D341Med (cell line): ENCODE measurements at regions not wholly inside any gene's neighbourhood (a gene's known extent, or its start where the extent isn't known, plus 50 kb on each side); places are given as distances from the start of the nearest gene placed in this dataset.

Source experiments
- DNase-seq: peaks from one replicate; pipeline ENCODE4 v3.0.0; 2012; ENCODE audit warnings: low spot score

DNA sequence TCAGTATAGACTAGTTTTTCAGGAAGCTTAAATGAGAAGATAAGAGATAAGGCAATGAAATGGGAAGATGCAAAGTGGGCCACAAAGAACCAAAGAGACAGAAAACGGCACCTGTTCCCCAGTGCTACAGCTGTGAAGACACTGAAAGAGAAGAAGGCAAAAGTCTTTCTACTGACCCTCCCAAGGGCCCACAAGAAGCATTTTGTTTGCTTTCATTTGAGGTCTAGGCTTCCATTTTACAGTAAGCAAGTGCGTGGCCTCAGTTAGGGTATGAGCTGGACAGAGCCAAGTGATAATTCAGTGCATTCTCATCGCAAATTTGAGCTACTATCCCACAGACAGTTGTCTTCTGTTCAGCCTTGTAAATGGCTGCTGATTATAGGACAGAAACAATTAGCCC, 53.4 kb upstream of the STK17B start:
- no peak for DNase-seq

DNA sequence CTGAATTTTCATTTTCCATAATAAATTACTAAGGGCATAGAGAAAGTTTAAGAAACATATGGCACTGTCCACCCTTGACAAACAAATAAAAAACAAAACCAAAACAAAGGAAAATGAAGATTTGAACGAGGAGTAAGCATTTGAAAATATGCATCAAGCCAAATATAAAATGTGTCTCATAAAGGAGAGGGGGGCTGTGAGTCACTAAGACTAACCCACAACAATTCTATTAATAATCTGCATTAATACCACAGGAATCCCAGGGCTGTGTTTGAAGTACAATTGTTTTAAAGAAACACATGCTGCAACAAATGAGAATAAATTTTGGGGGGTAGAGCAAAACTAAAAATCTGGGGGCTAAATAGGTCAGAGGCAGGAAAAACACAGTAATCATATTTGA, 53.8 kb upstream of the STK17B start:
- DNase-seq = no peak

DNA sequence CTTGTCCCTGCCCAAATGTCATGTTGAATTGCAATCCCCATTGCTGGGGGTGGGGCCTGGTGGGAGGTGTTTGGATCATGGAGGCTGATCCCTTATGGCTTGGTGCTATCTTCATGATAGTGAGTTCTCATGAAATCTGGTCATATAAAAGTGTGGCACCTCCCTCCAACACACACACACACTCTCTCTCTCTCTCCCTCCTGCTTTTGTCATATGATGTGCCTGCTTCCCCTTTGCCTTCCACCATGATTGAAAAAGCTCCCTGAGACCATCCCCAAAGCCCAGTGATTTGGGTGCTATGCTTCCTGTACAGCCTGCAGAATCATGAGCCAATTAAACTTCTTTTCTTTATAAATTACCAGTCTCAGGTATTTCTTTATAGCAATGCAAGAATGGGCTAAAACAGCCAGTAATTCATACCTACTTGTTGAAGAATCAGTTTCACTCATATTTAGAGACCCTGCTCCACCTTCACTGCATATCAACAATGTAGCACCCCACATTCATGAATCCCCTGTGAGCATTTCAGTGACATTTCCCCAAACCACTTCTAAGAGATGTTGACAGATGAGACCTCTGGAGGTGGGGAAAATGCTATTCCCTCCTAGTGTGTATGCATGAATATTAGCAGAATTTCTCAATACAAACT, 54.8 kb upstream of the STK17B start:
- no peak for DNase-seq

DNA sequence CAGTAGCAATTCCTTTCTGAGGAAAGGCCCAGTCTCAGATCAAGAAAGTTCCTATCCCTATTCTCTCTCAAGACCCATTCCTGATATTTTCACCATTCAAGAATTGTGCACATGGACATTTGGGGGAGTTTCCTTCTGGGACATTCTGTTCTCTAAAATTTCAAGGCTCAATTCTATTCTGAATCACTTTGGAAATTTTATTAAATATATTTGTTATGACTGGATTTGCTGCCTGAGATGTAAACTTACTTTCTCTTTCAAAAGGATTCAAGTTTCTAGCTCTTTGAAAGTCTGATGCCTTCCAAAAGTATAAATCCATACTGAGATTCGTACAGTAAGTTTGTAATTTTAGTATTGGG, 55.3 kb upstream of the STK17B start:
- DNase-seq = no peak

DNA sequence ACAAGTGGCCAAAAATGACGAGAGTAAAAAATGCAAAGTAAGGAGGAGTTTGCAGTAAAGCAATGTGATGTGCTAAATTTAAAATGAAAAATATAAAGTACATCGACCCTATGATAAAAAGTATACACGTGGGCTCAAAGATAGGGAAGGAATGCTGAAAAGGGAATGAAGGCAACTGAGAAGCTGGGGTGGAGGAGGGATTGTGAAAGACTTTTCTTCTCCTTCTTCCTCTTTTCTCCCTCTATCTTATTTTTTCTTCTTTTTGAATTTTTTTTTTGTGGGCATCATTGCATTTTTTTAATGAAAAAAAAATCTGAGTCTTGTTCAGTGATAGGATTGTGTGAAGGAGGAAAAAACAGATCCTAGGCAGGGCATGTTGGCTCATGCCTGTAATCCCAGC, 57.6 kb upstream of the STK17B start:
- DNase-seq = no peak

DNA sequence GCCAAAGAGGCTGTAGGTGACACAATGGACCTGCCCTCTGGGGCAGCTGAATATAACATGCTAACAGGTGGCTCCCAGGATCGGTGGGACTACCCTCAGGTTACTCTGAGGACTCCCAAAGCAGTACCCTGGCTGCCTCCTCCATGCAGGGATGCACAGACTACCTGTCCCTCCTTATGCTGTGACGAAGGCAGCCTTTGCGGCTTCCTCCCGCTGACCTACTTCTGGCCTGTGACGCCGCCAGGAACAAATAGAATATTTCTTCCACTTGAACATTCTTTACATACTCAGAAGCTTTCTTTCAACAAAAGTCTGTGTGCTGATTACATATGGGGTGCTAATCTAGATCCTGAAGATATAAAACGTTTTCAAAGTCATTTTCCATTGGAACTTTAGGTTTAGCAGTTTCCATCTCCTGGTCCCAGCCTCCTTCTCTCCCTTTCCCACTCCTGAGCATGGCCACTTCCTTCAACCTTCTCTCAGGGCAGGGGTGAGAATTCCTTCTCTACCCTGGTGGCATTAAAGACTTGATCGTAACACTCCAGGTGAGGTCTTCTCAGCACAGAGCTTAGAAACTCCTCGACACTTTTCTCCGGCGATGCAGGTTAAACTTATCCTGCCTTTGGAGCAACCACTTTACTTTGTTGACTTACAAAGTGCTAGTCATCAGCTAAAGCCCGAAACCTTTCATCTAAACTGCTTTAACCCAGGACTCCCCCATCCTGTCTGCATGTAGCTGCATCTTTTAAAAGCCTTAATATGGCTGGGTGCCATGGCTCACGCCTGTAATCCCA, 58.9 kb upstream of the STK17B start:
- no peak for DNase-seq

DNA sequence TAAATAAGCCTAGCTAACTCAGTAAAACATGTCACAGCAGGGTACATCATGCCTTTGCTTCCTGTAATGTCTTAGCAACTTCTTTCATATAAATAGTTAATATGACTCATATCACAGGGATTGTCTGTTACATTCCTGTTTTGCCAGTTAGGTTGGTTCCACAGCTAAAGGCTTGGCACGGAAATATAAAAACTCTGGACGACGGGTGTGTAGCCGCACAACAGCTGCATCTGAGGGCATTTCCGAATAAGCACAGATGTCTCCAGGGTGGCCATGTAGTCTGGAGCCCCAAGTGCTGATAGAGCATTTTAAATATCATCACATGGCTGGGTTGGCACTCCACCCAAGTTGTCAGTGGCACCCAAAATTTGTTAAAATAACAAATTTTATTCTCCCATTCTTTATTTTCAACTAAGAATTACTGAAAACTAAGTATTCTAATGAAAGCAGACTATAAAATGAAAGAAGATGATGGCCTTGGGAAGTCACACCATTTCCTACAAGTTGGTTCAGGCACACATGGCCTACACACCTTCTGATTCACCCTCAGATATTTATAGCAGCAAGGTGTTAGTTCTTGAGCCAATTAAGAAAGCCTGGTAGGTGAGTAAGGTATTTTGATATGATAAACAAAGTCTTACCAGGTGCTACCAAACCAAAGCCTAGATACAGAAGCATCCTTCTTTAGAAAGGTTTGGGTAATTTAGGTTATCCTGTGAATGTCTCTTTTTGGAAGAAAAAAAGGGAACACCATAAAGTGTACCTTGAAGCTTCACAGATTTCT, 61.8 kb upstream of the STK17B start:
- DNase-seq = no peak

DNA sequence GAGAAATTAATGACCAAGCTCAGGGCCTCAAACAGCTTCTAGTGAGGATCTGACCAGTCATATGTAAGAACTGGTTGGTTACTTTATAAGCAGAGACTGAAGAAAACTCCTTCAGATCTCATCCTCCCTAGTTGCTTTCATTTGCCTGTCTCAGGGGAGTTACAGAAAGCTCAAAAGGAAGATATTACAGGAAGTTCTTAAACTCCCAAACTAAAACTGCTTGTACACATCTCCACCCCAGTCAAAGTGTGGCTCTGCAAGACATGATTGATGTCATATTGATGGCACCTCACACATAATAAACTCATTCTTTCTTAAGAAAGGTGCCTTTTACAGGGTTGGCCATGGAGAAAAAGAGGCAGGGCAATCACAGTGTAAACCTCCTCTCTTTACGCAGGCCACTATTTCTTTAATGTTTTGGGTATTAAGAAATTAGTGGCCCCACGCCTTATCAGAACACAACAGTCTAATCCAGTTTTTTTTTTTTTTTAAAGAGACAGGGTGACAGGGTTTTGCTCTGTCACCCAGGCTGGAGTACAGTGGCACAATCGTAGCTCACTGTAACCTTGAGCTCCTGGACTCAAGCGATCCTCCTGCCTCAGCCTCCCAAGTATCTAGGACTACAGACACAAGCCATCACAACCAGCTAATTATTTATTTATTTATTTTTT, 62.6 kb upstream of the STK17B start:
- DNase-seq = no peak

DNA sequence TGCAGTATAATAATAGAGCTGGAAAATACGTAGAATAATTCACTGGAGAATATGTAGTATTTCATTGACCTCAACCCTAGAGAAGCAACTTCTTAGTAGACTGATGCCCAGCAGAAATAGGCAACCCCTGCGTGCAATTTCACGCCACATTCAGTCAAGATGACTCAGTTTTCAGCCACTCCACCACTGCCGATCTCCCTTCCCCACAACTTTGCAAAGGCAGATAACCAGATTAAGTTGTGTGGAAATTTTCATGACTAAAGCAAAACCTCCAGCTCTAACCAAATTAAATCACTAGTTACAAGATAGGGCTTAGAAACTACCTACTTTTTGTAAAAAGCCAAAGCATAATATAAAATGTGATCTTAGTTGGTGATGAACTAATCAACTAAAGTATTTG, 63.3 kb upstream of the STK17B start:
- DNase-seq = no peak

DNA sequence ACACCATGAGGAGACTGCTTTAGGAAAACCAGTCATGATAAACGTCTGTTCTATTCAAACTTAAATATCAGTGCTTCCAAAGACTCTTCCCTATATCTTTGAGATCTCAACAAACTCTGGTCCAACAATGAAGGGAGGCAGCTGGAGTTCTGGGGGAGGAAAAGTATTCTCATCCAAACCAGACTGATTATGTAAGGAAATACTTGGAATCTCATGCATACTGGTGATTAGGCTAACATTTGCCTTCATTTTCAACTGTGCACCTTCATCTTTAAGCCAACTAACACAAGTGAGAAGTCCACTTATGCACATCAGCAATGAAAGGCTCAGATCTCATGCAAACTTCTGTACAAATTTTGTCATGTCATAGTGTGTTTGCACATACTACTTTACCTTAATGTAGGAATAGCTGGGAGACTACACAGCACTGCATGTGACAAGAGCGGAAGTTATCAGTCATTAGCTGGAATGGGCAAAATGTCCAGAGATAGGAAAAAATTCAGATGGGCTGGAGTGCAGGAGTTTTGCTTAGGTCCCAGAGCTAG, 67.5 kb upstream of the STK17B start:
- DNase-seq = no peak

DNA sequence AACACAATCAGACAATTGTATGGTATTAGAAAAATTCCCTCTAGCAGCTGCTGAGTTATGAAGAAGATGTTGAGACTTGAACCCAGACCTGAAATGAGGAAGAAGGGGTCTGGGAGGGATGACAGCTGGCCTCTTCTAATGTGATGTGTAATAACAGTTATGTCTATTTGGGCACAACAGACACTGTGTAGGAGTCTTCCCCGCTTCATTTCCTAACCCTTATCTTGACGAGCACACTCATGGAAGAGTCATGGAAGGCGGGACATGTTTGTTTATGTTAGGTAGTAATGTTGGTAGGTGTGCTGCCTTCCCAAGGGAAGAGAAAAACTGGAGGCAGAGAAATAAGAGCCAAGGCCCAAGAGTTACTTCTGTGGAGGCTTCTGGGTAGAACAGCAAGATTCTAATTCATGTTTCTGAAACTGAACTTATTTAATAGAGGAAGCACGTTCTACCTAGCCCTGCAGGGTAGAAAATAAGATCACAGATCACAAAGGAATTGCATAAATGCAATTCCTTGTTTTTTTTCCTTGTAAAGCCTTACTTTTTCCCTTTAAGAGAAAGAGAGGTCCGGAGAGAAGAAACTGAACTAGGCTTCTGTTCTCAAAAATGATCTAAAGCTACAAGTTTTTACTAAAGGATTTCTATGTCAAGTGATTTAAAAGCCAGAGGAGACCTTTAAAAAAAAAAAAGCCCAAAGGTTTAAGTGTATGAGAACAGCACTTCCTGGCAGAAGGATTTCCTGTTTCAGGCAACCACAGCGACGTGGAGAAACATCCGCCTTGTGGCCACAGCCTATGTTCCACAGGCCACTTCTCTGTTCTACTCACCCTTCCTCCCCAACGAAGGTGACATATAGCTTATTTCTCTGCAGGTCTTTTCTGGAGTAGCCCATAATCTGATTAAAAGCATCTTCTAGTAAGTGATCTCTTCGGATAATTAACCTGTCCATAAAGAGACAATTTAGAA, 68.5 kb upstream of the STK17B start:
- DNase-seq = no peak

DNA sequence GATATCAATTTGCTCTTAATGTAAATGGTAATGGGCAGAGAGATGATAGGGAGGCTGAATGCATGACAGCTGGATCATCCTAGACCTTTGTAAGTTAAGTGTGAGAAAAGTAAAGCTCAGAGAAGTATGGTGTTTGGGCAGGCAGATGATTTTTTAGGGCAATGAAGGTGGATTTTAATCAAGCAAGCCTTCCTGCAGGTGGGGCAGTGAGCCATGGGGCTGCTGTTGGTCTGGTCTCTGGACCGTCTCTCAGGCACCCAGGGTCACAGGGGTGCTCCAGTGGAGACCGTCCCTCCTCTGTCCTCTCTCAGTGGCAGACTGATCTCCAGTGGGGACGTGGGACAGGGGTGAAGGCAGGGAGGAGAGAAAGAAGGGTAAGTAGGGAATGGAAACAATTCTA, 69.8 kb upstream of the STK17B start:
- no peak for DNase-seq

DNA sequence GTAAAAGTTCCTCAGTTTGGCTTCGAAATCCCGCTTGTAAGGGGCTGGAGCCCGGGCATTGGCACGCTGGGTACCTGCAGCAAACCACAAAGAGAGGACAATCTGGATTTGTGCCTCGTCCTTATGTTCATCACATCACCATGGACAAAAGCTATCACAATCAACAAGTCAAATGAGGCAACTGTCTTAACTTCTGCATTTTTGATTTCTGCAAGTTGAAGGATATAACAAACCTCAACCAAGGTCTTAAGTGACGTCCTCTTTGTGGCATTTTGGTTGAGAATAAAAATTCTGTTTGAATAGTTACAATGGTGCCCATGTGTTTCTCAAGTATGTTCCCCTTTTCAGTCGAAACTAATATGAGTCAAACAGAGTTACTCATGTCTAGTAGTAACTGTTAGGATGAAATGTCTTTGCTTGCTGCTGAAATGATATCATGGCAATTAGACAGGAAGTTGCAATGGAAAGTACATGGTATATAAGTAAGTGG, 70.8 kb upstream of the STK17B start:
- no peak for DNase-seq

DNA sequence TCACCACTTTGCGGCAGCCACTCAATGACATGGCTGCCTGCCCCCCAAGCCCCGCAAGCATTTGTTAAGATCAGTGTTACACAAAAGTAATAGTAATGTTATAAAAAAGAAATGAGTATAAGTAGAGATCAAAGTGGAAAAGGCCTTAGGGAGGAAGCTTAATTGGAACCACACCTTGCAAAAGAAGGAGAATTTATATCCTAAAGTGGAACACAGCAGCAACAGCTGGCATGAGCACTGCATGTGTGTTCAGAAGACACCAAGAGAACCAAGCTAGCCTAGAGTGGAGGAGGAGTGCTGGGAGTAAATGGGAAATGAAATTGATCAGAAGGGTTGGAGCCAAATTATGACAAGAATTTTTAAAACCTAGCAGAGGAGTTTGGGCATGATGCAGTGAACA, 73.1 kb upstream of the STK17B start:
- no peak for DNase-seq

DNA sequence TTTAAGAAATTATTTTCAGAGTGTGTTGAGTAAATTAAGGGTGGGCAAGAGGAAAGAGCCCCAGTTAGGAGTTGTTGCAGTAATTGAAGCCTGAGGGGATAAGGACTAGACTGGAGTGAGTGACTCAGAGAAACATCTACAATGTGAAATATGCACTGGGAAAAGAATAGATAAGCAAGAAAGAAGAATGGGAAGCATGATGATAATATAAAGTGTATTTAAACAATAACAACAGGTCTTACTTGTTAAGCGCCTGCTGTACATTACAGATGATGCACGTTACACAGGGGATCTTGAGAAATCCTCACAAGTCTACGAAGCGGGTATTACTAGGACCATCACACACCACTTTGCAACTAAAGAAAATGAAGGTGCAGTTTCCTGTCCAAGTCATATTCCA, 73.6 kb upstream of the STK17B start:
- DNase-seq = no peak

DNA sequence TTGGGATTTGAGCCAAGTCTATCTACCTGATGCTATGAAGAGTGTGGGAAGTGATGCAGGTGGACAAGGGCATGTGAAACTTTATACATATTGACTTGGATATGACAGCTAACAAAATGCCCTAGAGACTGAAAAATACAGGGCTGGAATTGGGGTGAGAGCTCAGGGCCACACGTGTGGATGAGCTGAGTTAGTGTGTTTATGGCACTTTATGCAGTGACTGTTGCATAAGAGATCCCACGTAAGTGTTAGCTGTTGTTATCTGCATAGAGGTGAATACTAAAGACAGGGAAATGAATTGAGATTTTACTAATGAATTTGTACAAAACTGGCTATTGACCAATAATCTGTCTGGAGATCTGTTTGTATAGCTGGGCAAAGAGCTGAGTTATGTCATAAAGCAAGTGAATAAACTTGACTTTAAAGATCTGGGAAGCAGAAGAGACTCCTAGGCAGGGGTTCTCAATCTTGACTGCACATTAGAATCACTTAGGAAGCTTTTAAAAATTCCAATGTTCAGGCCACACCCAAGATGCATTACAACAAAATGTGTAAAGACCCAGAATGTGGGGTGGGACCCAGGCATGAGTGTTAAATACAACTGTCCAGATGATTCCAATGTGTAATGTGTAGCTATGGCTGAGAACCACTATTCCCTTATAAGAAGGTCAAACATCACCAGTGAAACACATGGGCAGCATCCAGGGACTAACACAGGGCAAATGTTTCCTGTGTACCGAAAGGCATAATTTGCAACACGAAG, 74.2 kb upstream of the STK17B start:
- DNase-seq = no peak

DNA sequence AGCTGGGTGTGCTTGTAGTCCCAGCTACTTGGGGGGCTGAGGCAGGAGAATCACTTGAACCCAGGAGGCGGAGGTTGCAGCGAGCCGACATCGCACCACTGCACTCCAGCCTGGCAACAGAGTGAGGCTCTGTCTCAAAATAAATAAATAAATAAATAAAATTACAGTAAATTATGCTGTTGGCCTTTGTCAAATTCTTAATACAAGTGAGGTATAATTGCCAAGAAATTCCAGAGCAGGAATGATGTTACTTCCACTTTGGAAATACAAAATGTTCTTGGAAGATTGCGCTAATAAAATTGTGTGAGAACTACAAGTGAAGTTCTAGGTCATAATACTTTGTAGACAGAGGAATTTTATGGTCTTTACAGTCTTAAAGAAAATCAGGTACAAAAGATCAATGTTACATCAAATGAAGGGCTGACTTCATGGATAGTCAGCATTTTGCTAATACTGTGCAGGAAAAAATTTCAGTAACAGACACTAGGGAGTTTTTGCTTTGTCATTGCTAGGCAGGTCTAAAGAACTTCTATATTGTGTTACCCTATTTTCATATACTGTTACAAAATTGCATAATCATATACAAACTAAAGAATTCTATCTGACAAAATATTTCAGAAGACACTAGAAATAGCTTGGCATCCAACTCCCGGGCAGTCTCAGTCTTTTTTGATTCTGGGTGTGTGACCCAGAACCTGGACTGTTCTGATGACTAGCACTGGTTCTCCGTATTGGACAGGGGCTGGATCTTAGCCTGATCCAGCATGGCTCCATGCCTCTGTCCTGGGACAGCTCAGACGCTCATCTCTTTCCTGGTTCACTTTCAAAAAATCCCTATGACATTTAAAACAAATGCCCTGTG, 76.0 kb upstream of the STK17B start:
- DNase-seq = no peak

DNA sequence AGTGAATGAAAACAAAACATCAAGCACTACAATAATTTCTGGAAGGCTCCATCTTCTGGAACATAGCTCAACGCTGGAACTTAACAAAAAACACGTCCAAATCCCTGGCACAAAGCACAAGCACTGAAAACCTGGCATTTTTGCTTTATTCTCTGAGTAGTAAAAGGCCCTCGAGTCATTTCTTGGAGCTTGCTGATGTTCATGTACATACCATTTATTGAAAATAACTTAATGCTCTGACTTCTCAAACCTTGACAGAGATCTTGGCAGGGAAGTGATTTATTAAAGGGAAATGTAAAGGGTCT, 76.5 kb upstream of the STK17B start:
- DNase-seq = no peak

DNA sequence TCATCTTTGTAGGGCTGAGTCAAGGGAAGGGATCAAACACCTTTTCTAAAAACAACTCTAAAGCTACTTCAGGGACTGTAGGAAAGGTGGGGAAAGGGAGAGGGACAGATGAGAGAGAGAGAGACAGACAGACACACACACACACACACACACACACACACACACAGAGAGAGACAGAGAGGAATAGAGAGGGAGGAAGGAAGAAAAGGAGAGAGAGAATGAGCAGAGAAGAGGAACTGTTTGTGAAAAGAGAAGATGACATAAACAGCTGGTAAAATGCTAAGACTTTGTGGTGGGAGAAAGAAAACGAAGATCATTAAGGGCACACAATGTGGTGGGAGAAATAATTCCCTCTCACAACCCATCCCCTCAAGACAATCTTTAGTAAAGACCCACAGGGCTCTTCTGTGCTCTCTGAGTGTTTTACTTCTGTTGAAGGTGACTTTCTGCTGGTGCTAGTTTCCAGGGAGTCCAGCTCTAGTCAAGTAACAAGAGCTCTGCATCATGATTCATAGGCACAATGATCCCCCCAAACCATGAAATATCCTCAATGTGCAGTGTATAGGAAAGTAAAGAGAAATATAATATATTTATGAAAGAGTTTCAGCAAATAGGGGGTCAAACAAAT, 77.2 kb upstream of the STK17B start:
- no peak for DNase-seq
